ENCODE measurements at regions not wholly inside any gene's neighbourhood (a gene's known extent, or its start where the extent isn't known, plus 50 kb on each side); places are given as distances from the start of the nearest gene placed in this dataset.

- Histone ChIP-seq H3K36me3 (ENCODE audit: control insufficient read depth in 2 of 2, insufficient read depth in 2 of 2, low read length in 2 of 2) (no peaks in the 10 kb centered on the region), H3K9ac (ENCODE audit: low read depth in 1 of 2, low read length in 2 of 2) (peak overlapping the region in 1 of 2 donors; percentile 27), H3K4me1 (ENCODE audit: control insufficient read depth in 2 of 2, insufficient read depth in 2 of 2, low read length in 2 of 2) (peaks cover 8 to 12% of the 10 kb centered on the region in 2 donors), H3K27ac (ENCODE audit: low read depth in 2 of 2, low read length in 2 of 2) (no peak overlapping the region), H3K4me3 (ENCODE audit: low read length in 2 of 2) (peak overlapping the region in 1 of 2 donors; percentile 3), H3K9me3 (ENCODE audit: control insufficient read depth in 2 of 2, low read length in 2 of 2) (no peaks in the 10 kb centered on the region), H3K27me3 (ENCODE audit: control insufficient read depth in 2 of 2, insufficient read depth in 2 of 2, low read length in 2 of 2) (no peaks in the 10 kb centered on the region)
Measured at GRCh38 chr5:173771725-173772383, 116.3 kb upstream of the CPEB4 start.

GRCh38 chr5:173772384-173773059, 115.6 kb upstream of the CPEB4 start:
- H3K9ac ChIP-seq (ENCODE audit: low read depth in 1 of 2, low read length in 2 of 2), result no peak overlapping the region
- no peak overlapping the region for H3K27ac ChIP-seq (ENCODE audit: low read depth in 2 of 2, low read length in 2 of 2)
- no peaks in the 10 kb centered on the region for H3K27me3 ChIP-seq (ENCODE audit: control insufficient read depth in 2 of 2, insufficient read depth in 2 of 2, low read length in 2 of 2)
- H3K9me3 ChIP-seq (ENCODE audit: control insufficient read depth in 2 of 2, low read length in 2 of 2), result no peaks in the 10 kb centered on the region
- peaks cover 8 to 12% of the 10 kb centered on the region in 2 donors for H3K4me1 ChIP-seq (ENCODE audit: control insufficient read depth in 2 of 2, insufficient read depth in 2 of 2, low read length in 2 of 2)
- H3K36me3 ChIP-seq (ENCODE audit: control insufficient read depth in 2 of 2, insufficient read depth in 2 of 2, low read length in 2 of 2), result no peaks in the 10 kb centered on the region
- H3K4me3 ChIP-seq (ENCODE audit: low read length in 2 of 2), result no peak overlapping the region

GRCh38 chr5:173774271-173774761, 113.8 kb upstream of the CPEB4 start:
- no peak overlapping the region for H3K9ac ChIP-seq (ENCODE audit: low read depth in 1 of 2, low read length in 2 of 2)
- H3K4me1 ChIP-seq (ENCODE audit: control insufficient read depth in 2 of 2, insufficient read depth in 2 of 2, low read length in 2 of 2), result peaks cover 12 to 21% of the 10 kb centered on the region in 2 donors
- no peak overlapping the region for H3K4me3 ChIP-seq (ENCODE audit: low read length in 2 of 2)
- H3K36me3 ChIP-seq (ENCODE audit: control insufficient read depth in 2 of 2, insufficient read depth in 2 of 2, low read length in 2 of 2), result no peaks in the 10 kb centered on the region
- H3K27me3 ChIP-seq (ENCODE audit: control insufficient read depth in 2 of 2, insufficient read depth in 2 of 2, low read length in 2 of 2), result no peaks in the 10 kb centered on the region
- no peak overlapping the region for H3K27ac ChIP-seq (ENCODE audit: low read depth in 2 of 2, low read length in 2 of 2)
- no peaks in the 10 kb centered on the region for H3K9me3 ChIP-seq (ENCODE audit: control insufficient read depth in 2 of 2, low read length in 2 of 2)

- Histone ChIP-seq H3K27me3 (ENCODE audit: control insufficient read depth in 2 of 2, insufficient read depth in 2 of 2, low read length in 2 of 2) (no peaks in the 10 kb centered on the region), H3K4me1 (ENCODE audit: control insufficient read depth in 2 of 2, insufficient read depth in 2 of 2, low read length in 2 of 2) (peaks cover 12 to 21% of the 10 kb centered on the region in 2 donors), H3K27ac (ENCODE audit: low read depth in 2 of 2, low read length in 2 of 2) (no peak overlapping the region), H3K36me3 (ENCODE audit: control insufficient read depth in 2 of 2, insufficient read depth in 2 of 2, low read length in 2 of 2) (no peaks in the 10 kb centered on the region), H3K9ac (ENCODE audit: low read depth in 1 of 2, low read length in 2 of 2) (no peak overlapping the region), H3K4me3 (ENCODE audit: low read length in 2 of 2) (no peak overlapping the region), H3K9me3 (ENCODE audit: control insufficient read depth in 2 of 2, low read length in 2 of 2) (no peaks in the 10 kb centered on the region)
Measured at GRCh38 chr5:173775261-173776197, 112.6 kb upstream of the CPEB4 start.

- H3K4me1 ChIP-seq (ENCODE audit: control insufficient read depth in 2 of 2, insufficient read depth in 2 of 2, low read length in 2 of 2), result peaks cover 5 to 11% of the 10 kb centered on the region in 2 donors
- H3K9me3 ChIP-seq (ENCODE audit: control insufficient read depth in 2 of 2, low read length in 2 of 2), result no peaks in the 10 kb centered on the region
- no peak overlapping the region for H3K27ac ChIP-seq (ENCODE audit: low read depth in 2 of 2, low read length in 2 of 2)
Measured at GRCh38 chr5:173777149-173777548, 111.0 kb upstream of the CPEB4 start.

GRCh38 chr5:173777674-173778073, 110.5 kb upstream of the CPEB4 start:
- Histone ChIP-seq H3K27ac (ENCODE audit: low read depth in 2 of 2, low read length in 2 of 2) (no peak overlapping the region), H3K9ac (ENCODE audit: low read depth in 1 of 2, low read length in 2 of 2) (no peak overlapping the region), H3K36me3 (ENCODE audit: control insufficient read depth in 2 of 2, insufficient read depth in 2 of 2, low read length in 2 of 2) (no peaks in the 10 kb centered on the region), H3K9me3 (ENCODE audit: control insufficient read depth in 2 of 2, low read length in 2 of 2) (no peaks in the 10 kb centered on the region), H3K27me3 (ENCODE audit: control insufficient read depth in 2 of 2, insufficient read depth in 2 of 2, low read length in 2 of 2) (no peaks in the 10 kb centered on the region), H3K4me3 (ENCODE audit: low read length in 2 of 2) (no peak overlapping the region), H3K4me1 (ENCODE audit: control insufficient read depth in 2 of 2, insufficient read depth in 2 of 2, low read length in 2 of 2) (peaks cover 4 to 9% of the 10 kb centered on the region in 2 donors)

More at GRCh38 chr5:173777149-173777548, 111.0 kb upstream of the CPEB4 start:
- Histone ChIP-seq H3K9ac (ENCODE audit: low read depth in 1 of 2, low read length in 2 of 2) (no peak overlapping the region), H3K4me3 (ENCODE audit: low read length in 2 of 2) (no peak overlapping the region), H3K27me3 (ENCODE audit: control insufficient read depth in 2 of 2, insufficient read depth in 2 of 2, low read length in 2 of 2) (no peaks in the 10 kb centered on the region), H3K36me3 (ENCODE audit: control insufficient read depth in 2 of 2, insufficient read depth in 2 of 2, low read length in 2 of 2) (no peaks in the 10 kb centered on the region)

GRCh38 chr5:173778152-173778782, 109.9 kb upstream of the CPEB4 start:
- Histone ChIP-seq H3K9me3 (ENCODE audit: control insufficient read depth in 2 of 2, low read length in 2 of 2) (no peaks in the 10 kb centered on the region), H3K4me1 (ENCODE audit: control insufficient read depth in 2 of 2, insufficient read depth in 2 of 2, low read length in 2 of 2) (peaks cover 4 to 9% of the 10 kb centered on the region in 2 donors), H3K27ac (ENCODE audit: low read depth in 2 of 2, low read length in 2 of 2) (peak overlapping the region in 1 of 2 donors; percentile 33)

GRCh38 chr5:173778784-173779304, 109.3 kb upstream of the CPEB4 start:
- peak overlapping the region; percentile 52 to 65 for H3K27ac ChIP-seq (ENCODE audit: low read depth in 2 of 2, low read length in 2 of 2)
- no peaks in the 10 kb centered on the region for H3K27me3 ChIP-seq (ENCODE audit: control insufficient read depth in 2 of 2, insufficient read depth in 2 of 2, low read length in 2 of 2)
- H3K36me3 ChIP-seq (ENCODE audit: control insufficient read depth in 2 of 2, insufficient read depth in 2 of 2, low read length in 2 of 2), result no peaks in the 10 kb centered on the region
- H3K9ac ChIP-seq (ENCODE audit: low read depth in 1 of 2, low read length in 2 of 2), result no peak overlapping the region
- H3K9me3 ChIP-seq (ENCODE audit: control insufficient read depth in 2 of 2, low read length in 2 of 2), result no peaks in the 10 kb centered on the region
- peaks cover 4 to 9% of the 10 kb centered on the region in 2 donors for H3K4me1 ChIP-seq (ENCODE audit: control insufficient read depth in 2 of 2, insufficient read depth in 2 of 2, low read length in 2 of 2)
- no peak overlapping the region for H3K4me3 ChIP-seq (ENCODE audit: low read length in 2 of 2)

More at GRCh38 chr5:173778152-173778782, 109.9 kb upstream of the CPEB4 start:
- H3K4me3 ChIP-seq (ENCODE audit: low read length in 2 of 2), result no peak overlapping the region
- no peaks in the 10 kb centered on the region for H3K36me3 ChIP-seq (ENCODE audit: control insufficient read depth in 2 of 2, insufficient read depth in 2 of 2, low read length in 2 of 2)
- no peaks in the 10 kb centered on the region for H3K27me3 ChIP-seq (ENCODE audit: control insufficient read depth in 2 of 2, insufficient read depth in 2 of 2, low read length in 2 of 2)
- H3K9ac ChIP-seq (ENCODE audit: low read depth in 1 of 2, low read length in 2 of 2), result no peak overlapping the region
